GM12875 (cell line): ENCODE measurements at regions not wholly inside any gene's neighbourhood (a gene's known extent, or its start where the extent isn't known, plus 50 kb on each side); places are given as distances from the start of the nearest gene placed in this dataset.

Experiments used
- H3K4me3 ChIP-seq: one replicate; pipeline ENCODE4 v1.5.1; 2011; ENCODE audit warnings: low read depth, low read length, control low read depth
- TF ChIP-seq, protein P1 (sequence below): IDR thresholded peaks from 2 replicates; pipeline ENCODE4 v1.5.1; 2011; ENCODE audit warnings: low read depth, mild to moderate bottlenecking, control low read depth, inconsistent platforms, low read length, moderate library complexity, borderline replicate concordance; ENCODE audit not compliant: insufficient read depth

DNA sequence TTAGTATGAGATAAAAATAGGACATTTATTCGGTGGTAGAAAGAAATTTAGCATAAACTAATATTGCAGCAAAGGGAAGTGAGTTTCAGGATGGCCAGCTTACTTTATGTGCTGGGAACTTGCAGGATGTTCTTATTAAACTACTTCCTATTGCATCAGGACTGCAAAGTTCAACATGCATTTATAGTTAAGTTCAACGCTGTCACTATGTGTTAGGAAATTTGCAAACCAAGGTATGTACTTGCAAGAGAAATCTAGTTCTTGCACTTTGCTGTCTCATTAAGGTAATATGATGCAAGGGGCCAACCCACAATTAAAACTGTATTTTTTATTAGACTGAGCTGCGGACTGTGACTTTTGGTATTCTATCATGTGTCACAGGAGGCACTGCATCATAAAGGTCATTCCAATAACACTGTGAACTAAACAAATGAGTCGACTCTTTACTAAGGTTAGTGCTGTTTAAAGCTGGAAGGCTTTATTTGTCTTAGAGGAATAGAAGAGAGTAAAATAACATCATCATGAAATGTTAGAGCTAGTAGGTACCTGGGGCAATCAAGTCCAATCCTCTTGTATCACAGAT lies 1525.7 kb upstream of the TENM3 start:
- H3K4me3 ChIP-seq = no peak overlapping the region
- TF ChIP-seq, protein P1, sequence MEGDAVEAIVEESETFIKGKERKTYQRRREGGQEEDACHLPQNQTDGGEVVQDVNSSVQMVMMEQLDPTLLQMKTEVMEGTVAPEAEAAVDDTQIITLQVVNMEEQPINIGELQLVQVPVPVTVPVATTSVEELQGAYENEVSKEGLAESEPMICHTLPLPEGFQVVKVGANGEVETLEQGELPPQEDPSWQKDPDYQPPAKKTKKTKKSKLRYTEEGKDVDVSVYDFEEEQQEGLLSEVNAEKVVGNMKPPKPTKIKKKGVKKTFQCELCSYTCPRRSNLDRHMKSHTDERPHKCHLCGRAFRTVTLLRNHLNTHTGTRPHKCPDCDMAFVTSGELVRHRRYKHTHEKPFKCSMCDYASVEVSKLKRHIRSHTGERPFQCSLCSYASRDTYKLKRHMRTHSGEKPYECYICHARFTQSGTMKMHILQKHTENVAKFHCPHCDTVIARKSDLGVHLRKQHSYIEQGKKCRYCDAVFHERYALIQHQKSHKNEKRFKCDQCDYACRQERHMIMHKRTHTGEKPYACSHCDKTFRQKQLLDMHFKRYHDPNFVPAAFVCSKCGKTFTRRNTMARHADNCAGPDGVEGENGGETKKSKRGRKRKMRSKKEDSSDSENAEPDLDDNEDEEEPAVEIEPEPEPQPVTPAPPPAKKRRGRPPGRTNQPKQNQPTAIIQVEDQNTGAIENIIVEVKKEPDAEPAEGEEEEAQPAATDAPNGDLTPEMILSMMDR = no peak

DNA sequence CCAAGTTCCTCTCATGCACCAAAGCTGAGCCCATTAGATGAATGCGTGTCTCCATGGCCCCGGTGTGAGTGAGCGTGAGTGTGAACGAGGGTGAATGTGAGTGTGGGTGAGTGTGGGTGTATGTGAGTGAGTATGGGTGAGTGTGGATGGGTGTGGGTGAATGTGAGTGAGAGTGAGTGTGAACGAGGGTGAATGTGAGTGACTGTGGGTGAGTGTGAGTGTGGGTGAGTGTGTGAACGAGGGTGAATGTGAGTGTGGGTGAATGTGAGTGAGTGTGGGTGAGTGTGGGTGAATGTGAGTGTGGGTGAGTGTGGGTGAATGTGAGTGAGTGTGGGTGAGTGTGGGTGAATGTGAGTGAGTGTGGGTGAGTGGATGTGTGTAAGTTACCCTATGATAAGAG lies 1521.8 kb upstream of the TENM3 start:
- TF ChIP-seq, protein P1 = no peak
- H3K4me3 ChIP-seq = no peak overlapping the region

DNA sequence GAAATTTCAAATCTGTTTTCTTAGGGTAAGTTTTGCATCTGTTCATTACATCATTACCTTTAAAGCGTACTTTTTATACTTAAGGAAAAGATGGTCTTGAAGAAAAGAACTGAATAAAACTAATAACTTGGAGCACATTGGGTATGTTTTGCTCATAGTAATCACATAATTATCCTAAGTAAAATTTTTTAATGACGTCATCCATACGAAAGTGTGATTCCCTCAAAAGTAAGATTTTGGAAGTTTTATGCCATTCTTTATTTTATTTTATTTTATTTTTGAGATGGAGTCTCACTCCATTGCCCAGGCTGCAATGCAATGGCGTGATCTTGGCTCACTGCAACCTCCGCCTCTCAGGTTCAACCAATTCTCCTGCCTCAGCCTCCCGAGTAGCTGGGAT lies 1516.6 kb upstream of the TENM3 start:
- TF ChIP-seq, protein P1 = no peak
- no peak overlapping the region for H3K4me3 ChIP-seq

DNA sequence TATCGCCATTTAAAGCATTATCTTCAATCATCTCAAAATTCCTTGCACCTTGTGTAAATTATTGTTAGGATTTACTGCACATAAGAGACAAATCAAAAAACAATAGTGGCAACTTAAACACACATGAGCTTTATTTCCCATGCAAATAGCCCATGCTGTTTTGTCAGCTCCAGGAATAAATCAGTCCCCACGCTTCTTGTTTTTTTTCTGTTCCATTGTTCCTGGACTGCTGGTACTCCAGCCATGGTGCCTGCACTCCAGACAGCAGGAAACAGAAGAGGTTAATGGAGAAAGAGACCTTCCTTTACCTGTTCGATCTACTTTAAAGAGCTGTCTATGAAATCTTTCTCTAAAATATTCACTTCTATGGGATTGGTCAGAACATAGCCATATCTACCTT lies 1515.7 kb upstream of the TENM3 start:
- H3K4me3 ChIP-seq = no peak overlapping the region
- TF ChIP-seq, protein P1 = no peak

DNA sequence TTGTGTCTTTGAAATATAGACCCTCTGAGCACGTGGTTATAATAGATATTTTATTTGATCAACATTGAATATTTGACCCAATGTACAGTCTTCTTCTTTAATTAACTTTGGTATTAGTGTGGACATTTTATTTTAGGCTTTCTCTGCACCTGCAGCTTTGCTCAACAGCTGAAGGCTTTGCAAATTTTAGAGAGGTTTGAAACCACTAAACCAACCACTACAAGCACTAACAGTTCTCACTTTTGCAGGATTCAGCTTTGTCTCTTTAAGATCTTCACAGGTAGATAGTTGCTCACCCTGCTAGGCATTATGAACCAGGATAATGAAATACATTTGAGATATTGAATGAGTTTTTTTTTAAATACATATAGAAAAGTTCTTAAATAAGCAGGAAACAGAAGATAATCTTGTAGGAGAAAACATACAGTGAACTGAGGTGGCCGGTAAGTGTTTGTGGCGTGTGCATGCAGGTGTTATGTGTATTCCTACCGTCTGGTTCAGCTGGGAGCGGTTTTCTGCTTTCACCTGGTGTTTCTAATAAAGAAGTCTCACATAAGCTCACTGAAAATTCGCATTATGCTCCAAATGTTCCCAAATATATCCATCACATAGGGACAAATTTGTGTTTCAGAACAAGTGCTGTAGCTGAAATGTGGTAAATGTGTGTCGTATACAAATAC lies 1508.3 kb upstream of the TENM3 start:
- H3K4me3 ChIP-seq = no peak overlapping the region
- TF ChIP-seq, protein P1 = no peak

DNA sequence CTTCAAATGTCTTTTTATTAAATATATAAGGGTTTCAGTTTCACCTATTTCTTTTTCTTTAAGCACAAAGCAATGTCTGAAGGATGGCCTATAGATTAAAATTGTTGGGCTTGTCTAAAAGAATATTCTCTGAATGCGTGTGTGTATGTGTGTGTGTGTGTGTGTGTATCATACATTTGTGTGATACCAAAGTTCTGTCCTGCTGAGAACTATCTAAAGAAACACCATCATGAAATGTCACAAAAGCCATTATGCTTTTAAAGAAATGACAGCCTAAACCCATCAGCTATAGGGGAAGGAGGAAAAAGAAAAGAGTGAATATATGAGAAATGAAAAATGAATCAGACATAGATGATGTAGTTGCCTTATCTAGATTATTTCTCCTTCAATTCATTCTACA lies 1501.5 kb upstream of the TENM3 start:
- TF ChIP-seq, protein P1 = no peak

DNA sequence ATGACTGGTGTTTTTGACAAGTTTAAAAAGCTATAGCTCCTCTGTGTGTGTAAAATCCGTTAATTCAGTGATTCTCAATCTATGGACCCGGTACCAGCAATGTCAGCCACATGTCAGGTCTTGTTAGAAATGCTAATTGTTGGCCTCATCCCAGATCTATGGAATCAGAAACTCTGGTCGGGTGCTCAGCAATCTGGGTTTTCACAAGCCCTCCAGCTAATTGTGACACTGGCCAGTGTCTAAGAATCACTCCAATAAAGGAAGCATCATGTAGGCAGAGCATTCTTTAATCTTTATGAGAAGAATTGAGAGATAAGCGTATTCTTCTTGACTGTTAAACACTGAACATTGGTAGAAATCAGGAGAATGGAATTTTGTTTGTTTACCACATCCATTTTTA lies 1498.2 kb upstream of the TENM3 start:
- no peak overlapping the region for H3K4me3 ChIP-seq
- TF ChIP-seq, protein P1 = no peak

More for the DNA sequence above, 1501.5 kb upstream of the TENM3 start:
- no peak overlapping the region for H3K4me3 ChIP-seq
